IMR-90 (cell line): ENCODE measurements at regions not wholly inside any gene's neighbourhood (a gene's known extent, or its start where the extent isn't known, plus 50 kb on each side); places are given as distances from the start of the nearest gene placed in this dataset.

ENCODE experiments used
- ATAC-seq: fragments of 200-7000 bp; cut with Tn5 transposase; 2 replicates; pipeline ENCODE4 v1.9.1; 2020; ENCODE audit warnings: low read depth, mild to moderate bottlenecking, moderate library complexity
- BruUV-seq: library from RNA; stranded (reverse); fragments of 400-500 nt; replicated peaks from 2 replicates; lab custom pipeline; 2021; lab: Mats Ljungman, UMichigan
- CTCF ChIA-PET: fragments of 300-600 bp; formaldehyde crosslinking; extraction: SDS; loops from one replicate; lab custom pipeline; 2021; ENCODE audit warnings: antibody characterized with exemption; lab: Yijun Ruan, JAX
- POLR2A ChIA-PET: fragments of 300-600 bp; sonication (Branson Sonifier 250); formaldehyde crosslinking; loops from one replicate; lab custom pipeline; 2022; ENCODE audit warnings: antibody characterized with exemption; ENCODE audit not compliant: unreplicated experiment; lab: Charles Lee
- DNase-seq: peaks from one replicate; pipeline ENCODE4 v3.0.0; 2013
- H2AFZ ChIP-seq: replicated peaks from 2 replicates; pipeline ENCODE3; 2013; ENCODE audit warnings: low read length, mild to moderate bottlenecking; ENCODE audit not compliant: poor library complexity
- H2AK5ac ChIP-seq: 2 replicates; pipeline ENCODE4 v1.6.1; 2013; ENCODE audit warnings: low read depth, low read length, inconsistent platforms
- H2AK9ac ChIP-seq: replicated peaks from 2 replicates; pipeline ENCODE3; 2013; ENCODE audit warnings: mild to moderate bottlenecking, low read depth, low read length, moderate library complexity; ENCODE audit not compliant: poor library complexity
- H2BK120ac ChIP-seq: 2 replicates; pipeline ENCODE4 v1.6.1; 2013; ENCODE audit warnings: low read depth, low read length, inconsistent platforms
- H2BK15ac ChIP-seq: 3 replicates; pipeline ENCODE4 v1.6.1; 2013; ENCODE audit warnings: low read depth, low read length, inconsistent platforms
- H2BK20ac ChIP-seq: 2 replicates; pipeline ENCODE4 v1.6.1; 2013; ENCODE audit warnings: low read depth, mild to moderate bottlenecking, inconsistent platforms, low read length, moderate library complexity
- H2BK5ac ChIP-seq: 2 replicates; pipeline ENCODE4 v1.6.1; 2013; ENCODE audit warnings: mild to moderate bottlenecking, low read depth, low read length, inconsistent platforms; ENCODE audit not compliant: poor library complexity, severe bottlenecking
- H3K14ac ChIP-seq: replicated peaks from 2 replicates; pipeline ENCODE4 v1.6.1; 2013; ENCODE audit warnings: low read depth, low read length, inconsistent platforms
- H3K18ac ChIP-seq: 2 replicates; pipeline ENCODE4 v1.6.1; 2013; ENCODE audit warnings: low read depth, low read length, control low read depth
- H3K23ac ChIP-seq: 2 replicates; pipeline ENCODE4 v1.6.1; 2013; ENCODE audit warnings: low read depth, low read length, inconsistent platforms
- H3K27ac ChIP-seq: 2 replicates; pipeline ENCODE4 v1.5.1; 2013; ENCODE audit warnings: mild to moderate bottlenecking, control low read depth, low read length; ENCODE audit not compliant: insufficient read depth
- H3K27me3 ChIP-seq: 2 replicates; pipeline ENCODE4 v1.6.1; 2013; ENCODE audit warnings: low read length; ENCODE audit not compliant: control insufficient read depth, insufficient read depth
- H3K36me3 ChIP-seq: 2 replicates; pipeline ENCODE4 v1.6.1; 2013; ENCODE audit warnings: low read length, mixed read lengths; ENCODE audit not compliant: control insufficient read depth, insufficient read depth
- H3K4ac ChIP-seq: 2 replicates; pipeline ENCODE4 v1.6.1; 2013; ENCODE audit warnings: low read depth, low read length, inconsistent platforms
- H3K4me1 ChIP-seq: 2 replicates; pipeline ENCODE4 v1.6.1; 2013; ENCODE audit warnings: low read length, mixed read lengths; ENCODE audit not compliant: control insufficient read depth, insufficient read depth
- H3K4me2 ChIP-seq: 2 replicates; pipeline ENCODE4 v1.6.1; 2013; ENCODE audit warnings: low read depth, mild to moderate bottlenecking, control low read depth, low read length, moderate library complexity
- H3K4me3 ChIP-seq: 2 replicates; pipeline ENCODE4 v1.5.1; 2013; ENCODE audit warnings: low read depth, mild to moderate bottlenecking, control low read depth, low read length, moderate library complexity; ENCODE audit not compliant: insufficient read depth
- H3K56ac ChIP-seq: 2 replicates; pipeline ENCODE4 v1.6.1; 2013; ENCODE audit warnings: low read length, inconsistent platforms; ENCODE audit not compliant: insufficient read depth; ENCODE audit errors: extremely low read depth
- H3K79me1 ChIP-seq, 2 experiments: 2 replicates each; pipeline ENCODE4 v1.6.1; 2013; ENCODE audit warnings: low read length in 2 of 2, inconsistent platforms in 1 of 2, low read depth in 1 of 2
- H3K9ac ChIP-seq: 2 replicates; pipeline ENCODE4 v1.6.1; 2013; ENCODE audit warnings: low read depth, low read length, control low read depth
- H3K9me1 ChIP-seq: 2 replicates; pipeline ENCODE4 v1.6.1; 2013; ENCODE audit warnings: low read length, inconsistent platforms; ENCODE audit not compliant: insufficient read depth
- H3K9me3 ChIP-seq: 2 replicates; pipeline ENCODE4 v1.6.1; 2013; ENCODE audit warnings: low read length; ENCODE audit not compliant: control insufficient read depth, insufficient read depth
- H4K20me1 ChIP-seq: 2 replicates; pipeline ENCODE4 v1.6.1; 2013; ENCODE audit warnings: low read length, inconsistent platforms; ENCODE audit not compliant: insufficient read depth
- H4K5ac ChIP-seq: 2 replicates; pipeline ENCODE4 v1.6.1; 2013; ENCODE audit warnings: mild to moderate bottlenecking, low read depth, low read length, control low read depth
- H4K8ac ChIP-seq, 2 experiments: 2 replicates each; pipeline ENCODE4 v1.6.1; 2013; ENCODE audit warnings: low read depth in 2 of 2, low read length in 2 of 2, control low read depth in 1 of 2, inconsistent platforms in 1 of 2
- H4K91ac ChIP-seq: 2 replicates; pipeline ENCODE4 v1.6.1; 2013; ENCODE audit warnings: low read depth, low read length, inconsistent platforms; ENCODE audit not compliant: insufficient read depth
- BHLHE40 ChIP-seq: fragments of 150-350 bp; IDR thresholded peaks from 2 replicates; pipeline ENCODE4 v1.6.1; 2016; ENCODE audit warnings: mild to moderate bottlenecking, low read depth, low read length
- CHD1 ChIP-seq: IDR thresholded peaks from 2 replicates; pipeline ENCODE4 v1.6.1; 2012; ENCODE audit warnings: low read depth, low read length, improper control_type of control experiment
- ELK1 ChIP-seq: fragments of 150-350 bp; IDR thresholded peaks from 2 replicates; pipeline ENCODE4 v1.6.1; 2016; ENCODE audit warnings: low read depth, mild to moderate bottlenecking, low read length, moderate library complexity, borderline replicate concordance
- MAFK ChIP-seq: IDR thresholded peaks from 2 replicates; pipeline ENCODE4 v1.6.1; 2012; ENCODE audit warnings: low read depth, low read length, improper control_type of control experiment
- MXI1 ChIP-seq: IDR thresholded peaks from 2 replicates; pipeline ENCODE4 v1.6.1; 2012; ENCODE audit warnings: low read depth, mild to moderate bottlenecking, low read length, moderate library complexity, borderline replicate concordance
- NFE2L2 ChIP-seq: fragments of 150-350 bp; IDR thresholded peaks from 2 replicates; pipeline ENCODE4 v1.6.1; 2016; ENCODE audit warnings: low read depth, mild to moderate bottlenecking, low read length
- POLR2A ChIP-seq: IDR thresholded peaks from 2 replicates; pipeline ENCODE4 v1.6.1; 2012; ENCODE audit warnings: mild to moderate bottlenecking, low read depth, low read length
- RAD21 ChIP-seq: IDR thresholded peaks from 2 replicates; pipeline ENCODE4 v1.6.1; 2012; ENCODE audit warnings: low read length, improper control_type of control experiment
- RCOR1 ChIP-seq: IDR thresholded peaks from 2 replicates; pipeline ENCODE4 v1.6.1; 2012; ENCODE audit warnings: mild to moderate bottlenecking, low read length, improper control_type of control experiment; ENCODE audit not compliant: insufficient replicate concordance
- RFX5 ChIP-seq: IDR thresholded peaks from 2 replicates; pipeline ENCODE4 v1.8.0; 2012; ENCODE audit warnings: low read depth, mild to moderate bottlenecking, low read length, moderate library complexity
- SMC3 ChIP-seq: fragments of 150-350 bp; IDR thresholded peaks from 2 replicates; pipeline ENCODE4 v1.6.1; 2016; ENCODE audit warnings: low read depth, mild to moderate bottlenecking, antibody characterized with exemption, low read length, moderate library complexity
- WGBS, 2 experiments: methylation state at CpG; one replicate each; pipeline versions ENCODE4 v1.1.5 to v1.1.7; 2013; ENCODE audit warnings: missing lambda C conversion rate in 2 of 2; ENCODE audit not compliant: insufficient read length in 1 of 2; ENCODE audit errors: extremely low coverage in 2 of 2; 5-methylcytosine and 5-hydroxymethylcytosine counted together
- dilution Hi-C: fragments of 300-500 bp; cut with HindIII; formaldehyde crosslinking; loops from one replicate; pipeline ENCODE4 v1.14.3; 2018; ENCODE audit warnings: low sequenced_read_pairs; ENCODE audit not compliant: unreplicated experiment
- in situ Hi-C: fragments of 300-500 bp; cut with MboI; formaldehyde crosslinking; loops from 3 replicates; pipeline ENCODE4 v1.14.3; 2019; ENCODE audit warnings: low sequenced_read_pairs, inconsistent platforms, mixed read lengths
- intact Hi-C: fragments of 100-400 bp; cut with micrococcal nuclease; formaldehyde crosslinking; loops from 2 replicates; pipeline ENCODE4 v1.10.0; 2022
- TF ChIP-seq, protein P1 (sequence below): fragments of 150-350 bp; IDR thresholded peaks from 2 replicates; pipeline ENCODE4 v1.6.1; 2017; ENCODE audit warnings: mild to moderate bottlenecking, antibody characterized with exemption, low read length, low read depth

- H3K79me1 ChIP-seq = no peaks in the 10 kb centered on the region
- in situ Hi-C loops (no loop called here), dilution Hi-C loops (no loop called here), intact Hi-C loops (no loop called here)
- no peaks in the 10 kb centered on the region for H3K27me3 ChIP-seq
- H2BK15ac ChIP-seq = no peak overlapping the region
- TF ChIP-seq, protein P1, sequence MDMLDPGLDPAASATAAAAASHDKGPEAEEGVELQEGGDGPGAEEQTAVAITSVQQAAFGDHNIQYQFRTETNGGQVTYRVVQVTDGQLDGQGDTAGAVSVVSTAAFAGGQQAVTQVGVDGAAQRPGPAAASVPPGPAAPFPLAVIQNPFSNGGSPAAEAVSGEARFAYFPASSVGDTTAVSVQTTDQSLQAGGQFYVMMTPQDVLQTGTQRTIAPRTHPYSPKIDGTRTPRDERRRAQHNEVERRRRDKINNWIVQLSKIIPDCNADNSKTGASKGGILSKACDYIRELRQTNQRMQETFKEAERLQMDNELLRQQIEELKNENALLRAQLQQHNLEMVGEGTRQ = no peak
- TF ChIP-seq POLR2A = no peak
- no peak for TF ChIP-seq RAD21
- TF ChIP-seq MAFK = no peak
- TF ChIP-seq NFE2L2 = no peak
- no peak for TF ChIP-seq BHLHE40
- TF ChIP-seq CHD1 = no peak
- TF ChIP-seq RFX5 = no peak
- no peak for TF ChIP-seq SMC3
- no peak for TF ChIP-seq MXI1
- TF ChIP-seq RCOR1 = no peak
- no peak for TF ChIP-seq ELK1
- H4K8ac ChIP-seq = no peak overlapping the region
- H3K4ac ChIP-seq = no peak overlapping the region
- no peak overlapping the region for H3K9ac ChIP-seq
- H2BK5ac ChIP-seq = no peak overlapping the region
- H4K20me1 ChIP-seq = no peaks in the 10 kb centered on the region
- WGBS, 2 experiments = no CpG with 5 or more reads among the region's 3 CpGs
- no peaks in the 10 kb centered on the region for H3K9me3 ChIP-seq
- no peak overlapping the region for H3K56ac ChIP-seq
- H3K4me2 ChIP-seq = no peak overlapping the region
- BruUV-seq = no TSS peak
- H2AK9ac ChIP-seq = no peak overlapping the region
- H3K4me1 ChIP-seq = no peaks in the 10 kb centered on the region
- H4K5ac ChIP-seq = no peak overlapping the region
- no peak for ATAC-seq
- H2BK120ac ChIP-seq = no peak overlapping the region
- ChIA-PET POLR2A (no interaction called here), CTCF (no interaction called here)
- no peak overlapping the region for H4K91ac ChIP-seq
- no peak overlapping the region for H3K4me3 ChIP-seq
- no peaks in the 10 kb centered on the region for H3K9me1 ChIP-seq
- H2AK5ac ChIP-seq = no peak overlapping the region
- no peak overlapping the region for H3K18ac ChIP-seq
- no peak overlapping the region for H3K14ac ChIP-seq
- H3K23ac ChIP-seq = no peak overlapping the region
- H3K27ac ChIP-seq = no peak overlapping the region
- no peak overlapping the region for H2BK20ac ChIP-seq
- no peak for DNase-seq
- H2AFZ ChIP-seq = no peak overlapping the region
- no peaks in the 10 kb centered on the region for H3K36me3 ChIP-seq
These were observed 223.3 kb upstream of the ZRANB2 start for GRCh38 chr1:71304125-71304524.
